Kidney (tissue), 13 donors: ENCODE measurements at regions not wholly inside any gene's neighbourhood (a gene's known extent, or its start where the extent isn't known, plus 50 kb on each side); places are given as distances from the start of the nearest gene placed in this dataset.

Experiments used
- DNase-seq, 5 donors: peaks; one replicate each; pipeline ENCODE4 v3.0.0-alpha.2; 2013 to 2020
- FAIRE-seq: peaks from 2 replicates; lab custom pipeline; 2012; peaks lifted over from hg19 to GRCh38; lab: Jason Lieb, UNC
- H3K27ac ChIP-seq, 2 donors: one replicate each; pipeline ENCODE4 v1.7.0; 2013; ENCODE audit warnings: low read depth in 2 of 2, low read length in 2 of 2, inconsistent platforms in 1 of 2
- H3K27me3 ChIP-seq: one replicate; pipeline ENCODE4 v1.7.1; 2013; ENCODE audit warnings: low read length, inconsistent platforms; ENCODE audit not compliant: control insufficient read depth, insufficient read depth
- H3K36me3 ChIP-seq, 3 donors: one replicate each; pipeline versions ENCODE4 v1.7.0 to v1.7.1; 2013; ENCODE audit warnings: low read length in 3 of 3, control low read depth in 1 of 3, inconsistent platforms in 1 of 3; ENCODE audit not compliant: insufficient read depth in 3 of 3, control insufficient read depth in 2 of 3
- H3K4me1 ChIP-seq, 3 donors: one replicate each; pipeline versions ENCODE4 v1.7.0 to v1.7.1; 2013; ENCODE audit warnings: low read length in 3 of 3, inconsistent platforms in 1 of 3, low read depth in 1 of 3; ENCODE audit not compliant: control insufficient read depth in 2 of 3, insufficient read depth in 2 of 3
- H3K4me3 ChIP-seq, 3 donors: one replicate each; pipeline versions ENCODE4 v1.7.0 to v1.8.1; 2013; ENCODE audit warnings: low read length in 3 of 3, control low read depth in 1 of 3, inconsistent platforms in 1 of 3
- H3K9ac ChIP-seq, 3 donors: one replicate each; pipeline versions ENCODE4 v1.7.0 to v1.7.1; 2013; ENCODE audit warnings: low read length in 3 of 3, control low read depth in 1 of 3, inconsistent platforms in 1 of 3
- H3K9me3 ChIP-seq, 3 donors: one replicate each; pipeline versions ENCODE4 v1.7.0 to v1.7.1; 2013; ENCODE audit warnings: low read length in 3 of 3, control low read depth in 1 of 3, inconsistent platforms in 1 of 3; ENCODE audit not compliant: control insufficient read depth in 2 of 3, insufficient read depth in 1 of 3
- intact Hi-C: fragments of 100-400 bp; cut with DNase I; formaldehyde crosslinking; loops from one replicate; pipeline ENCODE4 v1.11.1; 2022
- TF ChIP-seq, protein P1 (sequence below): IDR thresholded peaks from 3 replicates; pipeline ENCODE4 v1.5.1; 2012; ENCODE audit warnings: mild to moderate bottlenecking, moderate library complexity, borderline replicate concordance; ENCODE audit not compliant: insufficient read depth; ENCODE audit errors: extremely low read depth
- donor health status: control.
- donor health status: control.
- donor health status: control.
- donor health status: control.
- donor health status: control.
- donor health status: DM: yes; HTN: yes; CAD: no.
- donor health status: Normal renal cell carcinoma (clear cell type).

DNA sequence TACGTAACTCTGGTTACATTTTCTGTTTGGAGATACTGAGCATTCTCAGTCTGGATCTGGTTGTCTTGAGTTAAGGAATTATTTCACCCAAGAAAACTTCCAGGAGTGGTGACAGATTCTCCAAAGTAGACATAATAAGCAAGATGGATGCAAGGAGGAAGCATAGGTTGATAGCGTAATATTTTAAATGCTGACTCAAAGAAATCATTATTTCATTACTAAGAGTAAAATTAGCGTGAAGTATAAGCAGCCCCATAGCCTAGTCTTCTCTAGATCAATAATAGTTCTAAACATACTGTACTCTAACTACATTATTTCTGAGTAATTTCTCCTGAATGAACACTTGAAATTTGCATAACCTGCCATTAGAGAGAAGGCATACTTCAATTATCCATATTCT is 57.5 kb upstream of the MS4A8 start:
- Histone ChIP-seq H3K9me3 (no peaks in the 10 kb centered on the region), H3K4me3 (no peak overlapping the region), H3K9ac (no peak overlapping the region), H3K27me3 (no peaks in the 10 kb centered on the region), H3K4me1 (no peaks in the 10 kb centered on the region), H3K27ac (no peak overlapping the region), H3K36me3 (no peaks in the 10 kb centered on the region)
- intact Hi-C loops, result no loop called here
- FAIRE-seq (no peak), DNase-seq (no peak)
- TF ChIP-seq, protein P1, sequence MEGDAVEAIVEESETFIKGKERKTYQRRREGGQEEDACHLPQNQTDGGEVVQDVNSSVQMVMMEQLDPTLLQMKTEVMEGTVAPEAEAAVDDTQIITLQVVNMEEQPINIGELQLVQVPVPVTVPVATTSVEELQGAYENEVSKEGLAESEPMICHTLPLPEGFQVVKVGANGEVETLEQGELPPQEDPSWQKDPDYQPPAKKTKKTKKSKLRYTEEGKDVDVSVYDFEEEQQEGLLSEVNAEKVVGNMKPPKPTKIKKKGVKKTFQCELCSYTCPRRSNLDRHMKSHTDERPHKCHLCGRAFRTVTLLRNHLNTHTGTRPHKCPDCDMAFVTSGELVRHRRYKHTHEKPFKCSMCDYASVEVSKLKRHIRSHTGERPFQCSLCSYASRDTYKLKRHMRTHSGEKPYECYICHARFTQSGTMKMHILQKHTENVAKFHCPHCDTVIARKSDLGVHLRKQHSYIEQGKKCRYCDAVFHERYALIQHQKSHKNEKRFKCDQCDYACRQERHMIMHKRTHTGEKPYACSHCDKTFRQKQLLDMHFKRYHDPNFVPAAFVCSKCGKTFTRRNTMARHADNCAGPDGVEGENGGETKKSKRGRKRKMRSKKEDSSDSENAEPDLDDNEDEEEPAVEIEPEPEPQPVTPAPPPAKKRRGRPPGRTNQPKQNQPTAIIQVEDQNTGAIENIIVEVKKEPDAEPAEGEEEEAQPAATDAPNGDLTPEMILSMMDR, result no peak

DNA sequence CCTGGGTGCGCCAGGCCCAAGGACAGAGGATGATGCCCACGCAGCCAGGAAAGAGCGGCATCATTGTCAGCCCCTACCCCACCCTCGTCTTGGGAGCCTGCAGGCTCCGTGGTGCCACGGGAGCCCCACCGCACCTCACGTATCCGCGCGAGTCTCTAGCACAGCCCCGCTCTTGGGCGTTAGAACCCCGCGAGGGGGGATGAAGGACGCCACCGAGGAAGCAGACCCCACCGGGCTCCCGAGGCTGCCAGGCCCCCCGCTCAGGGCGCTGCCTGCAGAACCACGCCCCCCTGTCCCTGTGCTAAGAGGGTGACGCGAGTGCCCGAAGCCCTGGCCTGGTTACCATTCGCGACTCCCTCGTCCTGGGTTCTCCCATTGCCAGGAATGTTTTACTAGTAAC is 52.3 kb upstream of the MS4A8 start:
- DNase-seq (no peak), FAIRE-seq (no peak)
- Histone ChIP-seq H3K27ac (no peak overlapping the region), H3K36me3 (no peaks in the 10 kb centered on the region), H3K4me1 (no peaks in the 10 kb centered on the region), H3K9ac (no peak overlapping the region), H3K9me3 (peaks cover 0 to 7% (median 0%) of the 10 kb centered on the region in 3 donors), H3K4me3 (no peak overlapping the region), H3K27me3 (no peaks in the 10 kb centered on the region)
- intact Hi-C loops, result no loop called here
- TF ChIP-seq, protein P1, result no peak
